Stimulated activated CD4-positive, alpha-beta T cell treated with anti-CD3 and anti-CD28 coated beads, Interleukin-2, amount 100 ng/mL, for 4 hours (primary cell): ENCODE measurements at regions not wholly inside any gene's neighbourhood (a gene's known extent, or its start where the extent isn't known, plus 50 kb on each side); places are given as distances from the start of the nearest gene placed in this dataset.
"Not testable (repeated sequence)": the region's sequence is repeated elsewhere in the genome, so short reads cannot be mapped to it uniquely, and the experiment has no call there.

ENCODE experiments used
- DNase-seq: peaks from one replicate; pipeline ENCODE4 v3.0.0-alpha.2; 2020; ENCODE audit warnings: low read depth

DNA sequence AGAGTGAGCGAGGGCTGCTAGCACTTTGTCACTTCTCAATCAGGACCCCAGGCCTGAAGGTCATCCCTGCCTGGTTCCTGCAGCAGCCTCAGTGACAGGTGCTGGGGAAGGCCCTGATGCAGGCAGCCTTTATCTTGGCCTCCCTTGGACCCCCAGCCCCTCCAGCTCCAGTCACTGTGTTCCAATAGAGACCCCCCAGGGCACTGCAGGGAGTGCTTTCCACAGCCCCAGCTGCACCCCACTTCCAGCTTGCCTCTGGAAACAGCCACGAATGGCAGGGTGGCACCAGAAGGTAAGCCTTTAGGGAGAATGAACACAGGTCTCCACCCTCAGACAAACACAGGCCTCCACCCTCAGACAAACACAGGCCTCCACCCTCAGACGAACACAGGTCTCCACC lies 241.6 kb upstream of the SGCG start:
- DNase-seq, result no peak

DNA sequence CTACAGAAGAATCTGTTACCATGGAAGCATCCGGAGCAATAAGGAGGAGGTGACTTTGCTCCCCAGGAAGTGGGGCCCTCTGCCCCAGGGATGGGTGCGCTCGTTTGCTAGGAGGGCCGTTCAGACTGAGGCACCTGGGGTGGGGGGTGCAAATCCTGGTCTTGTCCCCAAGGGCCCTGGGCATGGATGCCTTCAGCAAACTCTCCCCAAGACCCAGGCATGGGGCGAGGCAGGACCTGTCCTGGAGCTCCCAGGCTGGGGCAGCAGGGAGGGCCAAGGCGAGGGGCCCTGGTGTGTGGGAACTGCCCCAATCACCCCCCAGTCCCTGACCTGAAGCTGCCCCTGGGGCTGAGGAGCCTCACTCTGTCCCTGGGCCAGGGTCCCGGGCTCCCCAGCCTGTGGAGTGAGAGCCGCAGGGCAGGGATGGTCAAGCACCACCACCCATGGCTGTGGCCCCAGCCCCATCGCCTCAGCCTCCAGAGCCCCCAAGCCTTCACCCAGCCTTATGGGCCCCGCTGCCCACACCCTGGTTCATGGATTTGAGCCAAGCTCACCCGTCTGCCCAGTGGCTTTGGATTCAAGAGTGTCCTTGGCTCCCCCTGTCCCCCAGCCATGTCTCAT lies 240.6 kb upstream of the SGCG start:
- DNase-seq, result no peak

DNA sequence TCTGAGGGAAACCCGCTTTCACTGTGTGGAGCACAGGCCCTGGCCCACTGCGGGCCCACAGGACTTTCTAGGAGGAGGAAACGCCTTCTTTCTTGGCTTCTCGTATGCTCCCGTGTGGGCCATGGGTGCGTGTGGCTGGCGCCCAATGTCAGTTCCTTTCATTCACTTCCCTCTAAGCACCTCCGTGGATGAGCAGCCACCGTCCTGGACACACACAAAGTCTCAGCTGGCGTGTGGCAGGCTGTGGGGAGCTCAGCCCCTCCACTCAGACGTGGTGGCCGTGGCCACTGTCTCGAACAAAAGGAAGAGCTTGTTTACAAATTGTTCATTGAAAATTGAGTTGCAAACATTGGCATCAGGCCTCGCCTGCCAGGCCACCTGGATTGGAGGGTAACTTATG lies 240.0 kb upstream of the SGCG start:
- DNase-seq, result no peak

DNA sequence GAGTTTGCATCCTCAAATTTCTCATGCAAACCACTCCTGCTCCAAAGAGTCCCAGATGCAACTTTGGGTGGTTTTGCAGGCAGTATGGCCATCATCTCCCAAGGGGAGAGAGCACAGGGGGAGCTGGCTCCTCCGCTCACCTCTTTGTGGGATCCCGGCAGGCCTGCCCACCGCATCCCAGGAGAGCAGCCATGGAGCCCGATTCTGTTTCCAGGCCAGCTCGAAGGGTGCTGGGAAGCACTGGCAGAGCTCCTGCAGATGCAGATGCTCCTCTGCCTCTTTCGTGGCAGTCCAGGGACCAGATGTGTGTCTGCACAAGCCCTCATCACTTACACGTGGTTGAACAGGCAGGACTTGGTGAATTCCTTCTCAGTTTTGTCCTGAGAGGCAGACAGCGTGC lies 239.3 kb upstream of the SGCG start:
- not testable (repeated sequence) for DNase-seq

DNA sequence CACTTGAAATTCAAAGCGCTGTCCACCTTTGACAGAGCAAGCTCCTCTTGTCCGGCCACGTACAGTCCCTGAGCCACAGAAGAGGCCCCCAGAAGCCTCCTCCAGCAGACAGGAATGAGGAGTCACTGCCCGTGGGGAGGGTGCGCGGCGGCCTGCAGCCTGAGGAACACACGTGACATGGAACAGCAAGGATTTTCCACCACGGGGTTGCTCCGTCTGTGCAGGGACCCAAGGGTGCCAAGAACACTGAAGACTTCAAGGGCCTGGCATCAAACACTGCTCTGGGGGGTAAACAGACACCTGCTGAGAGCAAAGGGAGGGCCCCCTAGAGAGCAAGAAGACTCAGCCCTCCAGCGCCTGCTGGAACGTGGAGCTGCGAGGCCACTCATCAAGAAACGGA lies 237.9 kb upstream of the SGCG start:
- DNase-seq, result not testable (repeated sequence)

DNA sequence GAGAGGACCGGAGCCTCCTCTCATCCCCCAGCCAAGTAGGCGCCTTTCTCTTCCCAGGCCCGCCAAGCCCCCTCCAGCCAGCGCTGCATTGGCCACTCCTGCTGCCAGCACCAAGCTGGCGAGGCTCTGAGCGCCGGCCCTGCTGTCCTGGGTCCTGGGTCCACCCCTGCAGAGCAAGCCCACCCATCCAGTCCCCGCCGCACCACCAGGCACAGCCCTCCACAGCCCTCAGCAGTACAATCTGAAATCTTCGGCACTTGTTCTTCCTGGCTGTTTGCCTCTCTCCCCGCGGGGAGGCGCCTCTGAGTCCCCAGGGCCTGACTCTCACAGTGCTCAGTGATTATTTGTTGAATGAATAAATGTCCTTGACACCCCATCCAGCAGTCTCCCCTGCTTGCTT lies 236.4 kb upstream of the SGCG start:
- DNase-seq, result no peak

DNA sequence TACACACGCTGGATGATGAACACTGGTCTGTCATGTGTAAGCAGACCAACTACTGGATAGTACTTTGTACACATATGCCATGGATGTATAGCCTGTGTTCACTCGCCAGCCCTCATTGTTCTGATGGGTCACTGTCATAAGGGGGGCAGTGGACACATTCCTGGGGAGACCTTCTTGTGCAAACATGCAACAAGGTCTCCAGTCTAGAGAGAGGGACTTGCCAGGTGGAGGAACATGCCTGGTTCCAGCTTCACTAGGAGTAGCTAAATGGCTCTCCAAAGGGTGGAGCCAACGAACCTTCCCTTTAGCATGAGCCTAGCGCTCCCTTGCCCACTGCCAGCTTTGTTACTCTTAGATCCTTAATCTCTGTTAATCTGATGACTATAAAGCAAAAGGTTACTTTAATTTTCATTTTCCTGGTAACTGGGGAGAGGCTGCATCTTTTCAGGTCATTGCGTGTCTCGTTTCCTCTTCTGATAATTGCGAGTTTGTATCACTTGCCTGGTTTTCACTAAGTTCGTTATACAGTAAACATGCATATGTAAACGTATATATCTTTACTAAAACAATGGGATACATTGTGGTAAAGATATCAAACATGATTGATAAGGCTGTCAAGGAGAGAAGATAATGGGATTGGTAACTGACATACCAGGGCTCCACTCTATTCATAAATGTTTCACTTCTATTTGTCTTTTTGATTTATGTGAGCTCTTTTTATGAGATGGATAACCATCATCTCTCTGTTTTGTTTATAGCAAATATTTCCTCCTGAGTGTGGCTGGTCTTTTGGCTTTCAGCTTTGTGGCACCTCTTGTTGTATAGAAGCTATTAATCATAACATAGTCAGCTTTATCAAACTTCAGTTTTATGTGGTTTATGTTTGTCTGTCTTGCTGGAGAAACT lies 235.2 kb upstream of the SGCG start:
- no peak for DNase-seq

DNA sequence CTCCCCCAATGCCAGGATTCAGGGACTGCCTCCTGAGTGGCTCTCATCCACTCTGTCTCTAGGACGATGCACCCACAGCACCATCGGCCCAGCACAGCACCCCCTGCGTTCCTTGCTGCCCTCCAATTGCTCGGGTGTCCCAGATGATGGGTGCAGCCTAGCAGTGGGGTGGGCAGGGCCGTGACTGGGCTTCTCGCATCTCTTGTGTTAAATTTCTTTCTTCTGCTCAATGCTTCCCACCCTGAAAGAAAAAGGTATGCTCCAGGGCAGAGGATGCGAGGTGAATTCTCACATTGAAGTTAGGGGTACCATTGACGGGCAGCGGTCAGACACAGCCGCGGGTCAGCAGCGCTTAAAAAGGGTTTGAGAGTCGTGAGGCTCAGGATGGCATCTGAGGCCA lies 232.4 kb upstream of the SGCG start:
- no peak for DNase-seq

DNA sequence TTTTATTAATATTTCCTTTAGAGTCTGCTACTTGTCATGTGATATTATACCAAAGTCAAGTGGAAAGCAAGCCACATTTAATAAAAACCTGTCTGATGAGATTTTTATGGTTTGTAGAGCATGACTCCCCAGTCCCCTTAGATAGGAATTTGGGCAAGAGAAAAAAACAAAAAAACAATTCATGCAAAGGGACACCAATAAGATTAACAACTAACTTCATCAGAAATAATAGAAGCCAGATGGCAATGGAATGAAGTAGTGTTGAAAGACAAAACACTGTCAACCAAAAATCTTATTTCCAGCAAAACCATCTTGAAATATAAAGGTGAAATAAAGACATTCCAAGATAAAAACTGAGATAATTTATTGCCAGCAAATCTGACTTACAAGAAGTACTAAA lies 228.8 kb upstream of the SGCG start:
- DNase-seq, result not testable (repeated sequence)

DNA sequence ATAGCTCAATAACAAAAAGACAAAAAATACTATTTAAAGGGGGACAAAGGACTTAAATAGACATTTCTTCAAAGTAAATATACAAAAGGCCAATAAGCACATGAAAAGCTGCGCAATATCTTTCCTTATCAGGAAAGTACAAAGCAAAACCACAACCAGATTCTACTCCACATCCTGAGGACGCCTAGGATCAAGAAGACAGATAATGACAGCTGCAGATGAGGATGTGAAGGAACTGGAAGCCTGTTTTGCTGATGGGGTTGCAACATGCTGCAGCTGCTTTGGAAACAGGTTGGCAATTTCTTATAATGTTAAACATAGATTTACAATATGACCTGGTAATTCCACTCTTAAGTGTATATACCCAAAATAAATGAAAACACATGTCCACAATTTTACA lies 225.6 kb upstream of the SGCG start:
- DNase-seq, result not testable (repeated sequence)

DNA sequence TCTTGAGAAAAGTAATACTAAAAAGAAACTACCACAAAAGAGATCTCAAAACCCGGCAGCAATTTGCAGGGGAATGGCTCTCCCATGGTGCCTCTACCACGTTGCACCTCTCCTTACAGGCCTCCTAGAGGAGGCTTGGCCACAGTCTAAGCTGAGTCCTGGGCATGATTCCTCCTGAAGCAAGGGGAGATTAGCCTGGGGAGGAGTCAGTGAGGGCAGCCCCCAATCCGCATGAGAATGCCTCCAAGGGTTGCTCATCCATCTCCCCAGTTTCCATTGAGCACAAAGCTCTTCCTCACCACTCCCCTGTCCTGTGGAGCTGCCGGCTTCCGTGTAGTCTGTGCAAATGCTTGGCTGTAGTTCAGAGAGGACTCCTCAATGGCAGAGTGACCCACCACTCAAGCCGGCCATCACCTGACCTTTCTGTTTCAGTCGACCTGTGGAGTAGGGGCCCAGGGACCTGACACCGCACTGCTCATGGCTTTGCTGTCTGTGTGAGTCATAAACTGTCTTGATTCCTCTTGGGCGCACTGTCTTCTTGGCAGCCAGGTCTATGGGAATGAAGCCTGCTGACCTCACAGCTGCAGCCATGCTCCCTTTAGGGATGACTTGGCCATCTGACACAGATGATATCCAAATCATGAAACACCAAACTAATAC lies 224.2 kb upstream of the SGCG start:
- not testable (repeated sequence) for DNase-seq

DNA sequence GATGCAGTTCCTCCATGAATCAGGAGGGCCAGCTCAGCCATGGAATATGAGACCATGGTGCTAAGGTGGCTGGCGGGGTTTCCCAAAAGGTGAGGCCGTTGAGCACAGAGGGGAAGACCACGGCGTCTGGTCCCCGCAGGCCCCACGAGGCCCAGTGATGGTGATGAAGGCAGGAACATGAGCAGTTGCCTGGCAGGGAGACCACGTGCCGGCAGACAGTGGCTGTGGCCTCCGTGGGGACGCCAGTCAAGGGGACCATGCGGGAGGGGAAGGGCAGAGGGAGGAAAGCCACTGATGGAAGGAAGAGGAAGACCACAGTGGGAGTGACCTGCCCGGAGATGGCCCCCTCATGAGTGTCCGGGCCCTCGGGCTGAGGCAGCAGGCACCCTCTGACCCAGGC lies 220.9 kb upstream of the SGCG start:
- not testable (repeated sequence) for DNase-seq

DNA sequence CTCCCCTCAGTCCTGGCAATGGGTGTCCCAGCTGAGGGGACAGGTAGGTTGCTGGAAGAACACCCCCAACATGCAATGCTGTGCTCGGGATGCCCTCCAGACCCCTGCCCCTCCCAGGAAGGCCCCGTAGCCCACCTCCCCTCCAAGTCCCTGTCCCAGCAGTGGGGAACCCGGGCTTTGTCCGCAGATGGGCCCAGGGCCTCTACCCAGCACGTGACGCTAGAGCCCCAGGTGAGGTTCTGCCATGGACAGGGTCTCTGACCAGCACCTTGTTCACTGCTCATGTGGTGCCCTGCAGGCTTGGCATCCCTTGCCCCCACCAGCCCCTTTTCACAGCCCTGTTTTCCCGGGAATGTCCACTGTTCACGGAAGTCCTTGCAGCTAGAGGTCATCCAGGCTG lies 220.0 kb upstream of the SGCG start:
- DNase-seq, result no peak

DNA sequence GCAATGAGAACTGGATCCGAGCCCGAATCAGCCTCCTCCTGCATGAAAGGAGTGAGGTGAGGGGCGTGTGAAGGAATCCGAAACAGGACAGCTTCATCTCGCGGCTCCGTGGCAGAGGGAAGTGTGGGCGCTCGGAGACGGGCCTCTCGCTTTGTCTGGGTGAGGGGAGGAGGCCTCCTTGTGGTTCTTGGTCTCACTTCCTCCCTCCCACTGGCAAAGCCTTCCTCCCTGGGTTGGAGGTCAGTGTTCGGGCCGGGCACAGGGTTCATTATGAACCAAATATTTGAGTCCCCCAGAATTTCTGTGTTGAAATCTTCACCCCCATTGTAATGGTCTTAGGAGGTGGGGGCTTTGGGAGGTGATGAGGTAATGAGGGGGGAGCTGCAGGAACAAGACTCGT lies 219.4 kb upstream of the SGCG start:
- DNase-seq, result not testable (repeated sequence)

DNA sequence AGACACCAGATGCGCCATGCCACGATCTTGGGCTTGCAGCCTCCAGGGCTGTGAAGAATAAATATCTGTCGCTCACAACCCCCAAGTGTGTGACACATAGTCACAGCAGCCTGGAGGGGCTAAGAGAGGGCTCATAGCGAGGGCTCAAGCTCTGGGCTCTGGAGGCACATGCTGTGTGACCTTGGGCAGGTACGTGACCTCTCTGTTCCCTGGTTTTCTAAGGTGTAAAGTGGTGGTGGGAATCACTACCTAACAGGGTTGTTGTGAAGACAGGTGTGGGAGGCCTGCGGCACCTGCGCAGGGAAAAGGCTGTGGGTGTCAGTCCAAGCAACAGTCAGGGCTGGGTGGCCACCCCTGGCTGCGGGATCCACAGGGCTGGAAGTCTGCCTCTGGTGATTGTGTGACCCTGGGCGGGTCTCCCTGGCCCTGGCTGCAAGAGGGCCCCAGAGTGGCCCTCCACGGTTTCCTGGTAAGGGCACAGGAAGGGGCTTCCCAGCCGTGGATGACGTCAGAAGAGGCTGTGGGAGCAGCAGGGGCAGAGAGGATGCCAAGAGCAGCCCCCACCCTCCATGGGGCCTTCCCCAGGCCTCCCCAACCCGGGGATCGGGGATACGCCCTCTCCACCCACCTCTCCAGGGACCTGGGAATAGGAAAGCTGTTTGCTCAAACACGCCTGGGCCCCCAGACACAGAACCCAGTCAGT lies 218.8 kb upstream of the SGCG start:
- no peak for DNase-seq

DNA sequence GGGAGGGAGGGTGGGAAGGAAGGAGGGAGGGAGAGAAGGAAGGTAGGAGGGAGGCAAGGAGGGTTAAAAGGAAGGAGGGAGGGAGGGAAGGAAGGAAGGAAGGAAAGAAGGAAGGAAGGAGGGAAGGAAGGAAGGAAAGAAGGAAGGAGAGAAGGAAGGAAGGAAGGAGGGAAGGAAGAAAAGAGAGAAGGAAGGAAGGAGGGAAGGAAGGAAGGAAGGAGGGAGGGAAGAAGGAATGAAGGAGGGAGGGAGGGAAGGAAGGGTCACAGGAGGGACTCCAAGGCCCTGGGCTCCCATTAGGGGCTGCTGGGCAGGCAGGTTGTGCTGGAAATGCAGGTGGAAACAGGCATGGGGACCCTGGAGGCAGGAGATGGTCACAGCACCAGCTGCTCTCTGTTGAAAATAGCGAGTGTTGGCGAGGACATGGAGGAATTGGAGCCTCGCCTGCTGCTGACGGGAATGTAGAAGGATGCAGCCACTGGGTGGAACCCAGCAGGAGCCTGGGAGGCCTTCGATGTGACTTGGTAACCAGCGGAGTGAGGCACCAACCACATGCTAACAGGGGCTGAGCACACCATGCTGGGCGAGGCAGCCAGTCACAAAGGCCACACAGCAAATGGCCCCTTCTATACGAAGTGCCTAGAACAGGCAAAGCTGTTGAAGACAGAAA lies 217.3 kb upstream of the SGCG start:
- not testable (repeated sequence) for DNase-seq

DNA sequence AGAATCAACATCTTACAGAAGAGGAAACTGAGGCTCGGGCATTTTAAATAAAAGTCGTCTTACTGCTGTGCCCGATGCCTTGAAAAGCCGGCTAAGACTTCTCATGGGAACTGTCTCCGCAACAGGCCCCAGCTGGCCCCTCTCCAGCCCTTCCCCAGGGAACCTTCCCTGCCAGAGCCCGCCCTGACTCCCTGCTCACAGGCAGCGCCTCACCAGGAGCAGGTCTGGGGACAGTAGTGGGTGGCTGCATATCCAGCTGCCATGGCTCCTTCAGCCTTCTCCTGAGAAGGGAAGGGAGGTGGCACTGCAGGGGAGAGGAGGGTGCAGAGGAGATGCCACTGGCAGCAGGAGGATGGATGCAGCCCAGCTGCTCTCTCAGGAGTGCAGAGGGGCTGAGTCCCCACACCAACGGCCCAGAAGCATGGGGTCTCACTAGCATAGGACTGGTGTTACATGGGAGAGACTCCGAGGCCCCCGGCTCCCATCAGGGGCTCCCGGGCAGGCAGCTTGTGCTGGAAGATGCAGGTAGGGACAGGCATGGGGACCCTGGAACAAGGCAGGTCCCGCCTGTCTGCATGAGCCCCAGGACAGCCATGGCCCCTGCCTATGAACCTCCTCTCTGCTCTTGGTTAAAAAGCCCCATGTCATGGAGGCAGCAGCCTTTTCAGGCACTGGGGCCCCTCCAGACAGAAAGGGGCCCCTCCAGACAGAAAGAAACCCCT lies 216.4 kb upstream of the SGCG start:
- no peak for DNase-seq

DNA sequence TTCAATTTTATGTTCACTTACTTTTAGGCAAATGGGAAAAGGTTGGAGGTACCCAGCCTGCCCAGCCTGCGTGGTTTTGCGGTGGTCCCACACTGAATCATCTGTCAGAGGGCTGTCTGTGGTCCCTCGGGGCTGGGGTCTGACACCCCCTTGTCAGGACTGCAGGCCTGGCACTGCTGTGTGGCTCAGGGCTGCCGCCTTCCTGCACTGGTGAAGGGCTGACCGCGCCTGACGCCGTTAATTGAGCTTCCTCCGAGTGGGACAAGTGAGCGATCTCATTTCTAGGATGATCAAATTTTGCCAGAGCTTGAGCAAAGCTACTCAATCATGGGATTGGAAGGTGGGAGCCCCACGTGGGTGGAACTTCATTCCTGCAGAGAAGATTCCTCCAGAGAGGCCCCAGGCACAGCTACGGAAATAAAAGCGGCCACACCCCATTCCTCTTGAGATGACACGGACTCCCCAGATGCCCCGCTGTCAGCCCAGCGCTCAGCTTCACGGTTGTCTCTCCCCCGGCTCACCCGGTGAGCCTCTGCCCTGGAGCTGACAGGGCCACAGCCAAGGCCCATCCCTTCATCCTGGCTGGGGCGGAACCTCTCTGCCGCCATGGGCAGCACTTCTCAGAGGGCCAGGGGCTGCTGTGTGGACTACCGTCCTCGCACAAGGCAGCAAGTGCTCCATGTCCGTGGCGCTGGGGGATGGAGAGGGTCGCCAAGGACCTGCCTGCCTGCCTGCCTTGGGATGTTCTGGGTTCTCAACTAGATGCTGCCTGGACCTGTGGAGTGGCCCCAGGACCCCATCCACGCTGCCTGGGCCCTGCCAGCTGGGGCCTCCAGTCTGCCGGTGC lies 215.5 kb upstream of the SGCG start:
- not testable (repeated sequence) for DNase-seq

DNA sequence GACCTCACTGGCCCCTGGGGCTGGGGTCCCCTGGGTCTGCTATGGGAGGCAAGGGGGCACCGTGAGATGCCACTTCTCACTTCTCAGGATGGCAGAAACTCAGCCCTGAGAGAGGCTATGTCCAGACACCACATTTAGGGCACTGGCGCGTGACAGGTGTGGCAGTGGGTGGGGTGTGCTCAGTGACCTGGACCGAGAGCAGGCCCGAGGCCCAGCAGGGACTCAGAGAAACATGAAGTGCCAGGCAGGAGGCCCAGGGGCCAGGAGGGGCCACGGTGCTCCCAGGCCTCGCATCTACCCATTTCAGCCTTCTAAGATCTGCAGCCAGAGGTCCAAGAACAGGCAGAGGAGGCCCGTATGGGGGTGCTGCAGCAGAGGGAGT lies 214.9 kb upstream of the SGCG start:
- not testable (repeated sequence) for DNase-seq

DNA sequence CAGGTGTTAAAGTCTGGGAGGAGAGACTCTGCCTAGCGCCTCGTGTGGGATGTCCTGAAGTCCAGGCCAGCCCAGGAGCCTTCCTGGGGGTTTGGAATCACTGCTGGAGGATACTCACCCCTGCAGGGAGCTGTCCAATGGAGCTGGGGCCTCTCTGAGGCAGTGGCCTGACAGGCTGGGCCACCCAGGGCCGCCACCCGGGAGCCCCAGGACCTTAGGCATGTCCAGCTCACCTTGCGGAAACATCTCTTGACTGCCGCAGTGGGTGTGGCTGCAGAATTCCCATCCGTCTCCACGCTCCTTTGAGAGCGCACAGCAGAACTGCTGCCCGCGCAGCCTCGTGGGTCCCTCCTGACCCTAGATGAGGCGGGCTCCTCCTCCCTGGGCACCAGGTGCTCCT lies 214.0 kb upstream of the SGCG start:
- not testable (repeated sequence) for DNase-seq
